HG02759 (cell line): ENCODE measurements at regions not wholly inside any gene's neighbourhood (a gene's known extent, or its start where the extent isn't known, plus 50 kb on each side); places are given as distances from the start of the nearest gene placed in this dataset.

Experiments
- ATAC-seq: cut with Tn5 transposase; IDR thresholded peaks from one replicate; pipeline ENCODE4 v1.9.1; 2021; ENCODE audit warnings: mild to moderate bottlenecking, moderate library complexity; ENCODE audit not compliant: unreplicated experiment

DNA sequence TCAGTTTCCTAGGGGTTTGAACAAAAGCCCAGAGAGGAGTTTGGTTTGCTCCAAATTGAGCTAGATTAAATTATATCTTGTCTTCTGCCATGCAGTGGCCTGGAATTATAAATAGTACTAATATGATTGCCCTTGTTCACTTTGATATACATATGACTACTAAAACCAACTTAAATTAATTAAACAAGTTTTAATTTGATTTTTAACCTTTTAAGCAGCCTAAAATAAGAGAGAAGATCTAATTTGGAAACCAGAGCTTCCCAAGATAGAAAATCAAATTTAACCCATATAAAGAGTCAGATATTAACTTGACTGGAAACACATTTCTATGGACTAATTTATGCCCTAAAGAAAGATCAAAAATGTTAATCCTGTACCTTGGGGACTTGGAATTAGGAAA lies 444.5 kb upstream of the SLC8A1 start:
- ATAC-seq = no peak

DNA sequence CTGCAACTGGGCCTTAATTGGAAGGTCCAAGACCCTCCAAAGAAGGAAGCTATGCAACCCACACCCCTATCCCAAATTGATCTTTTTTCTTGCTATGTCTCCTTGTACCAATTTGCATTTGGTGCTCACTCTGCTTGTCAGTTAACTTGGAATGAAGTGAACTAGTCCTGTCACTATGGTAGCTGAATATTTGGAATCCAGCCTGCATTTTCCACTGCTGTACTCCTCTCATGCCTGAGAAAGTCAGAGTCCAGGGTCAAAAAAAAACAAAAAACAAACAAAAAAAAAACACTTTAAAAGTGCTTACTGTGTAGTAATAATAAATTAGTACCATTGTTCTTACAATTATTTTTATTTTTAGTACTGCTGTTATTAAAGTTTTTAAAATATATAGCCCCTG lies 462.8 kb upstream of the SLC8A1 start:
- ATAC-seq = no peak

- no peak for ATAC-seq
These were observed 463.8 kb upstream of the SLC8A1 start for GRCh38 chr2:40915651-40916050.

GRCh38 chr2:40935349-40935748 lies 483.5 kb upstream of the SLC8A1 start:
- no peak for ATAC-seq

DNA sequence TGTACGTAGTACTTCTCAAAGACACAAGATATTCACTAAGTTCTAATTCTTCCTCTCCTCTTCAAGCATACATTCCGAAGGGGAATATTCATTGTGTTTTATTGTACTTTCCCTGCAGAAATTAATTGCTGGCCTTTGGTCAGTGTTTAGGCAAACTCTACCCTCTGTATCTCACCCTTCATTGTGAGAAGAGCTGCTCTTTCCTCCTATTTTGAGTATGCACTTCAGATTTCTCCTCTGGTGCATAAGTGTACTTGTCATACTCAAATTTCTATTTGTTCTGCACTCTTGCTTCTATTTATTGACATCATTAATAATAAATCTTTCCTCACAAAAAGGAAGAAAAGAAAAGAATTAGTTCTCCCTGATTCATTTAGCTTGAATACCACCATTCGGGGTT lies 485.4 kb upstream of the SLC8A1 start:
- no peak for ATAC-seq

- no peak for ATAC-seq
These were observed 501.5 kb upstream of the SLC8A1 start for GRCh38 chr2:40953341-40953740.

DNA sequence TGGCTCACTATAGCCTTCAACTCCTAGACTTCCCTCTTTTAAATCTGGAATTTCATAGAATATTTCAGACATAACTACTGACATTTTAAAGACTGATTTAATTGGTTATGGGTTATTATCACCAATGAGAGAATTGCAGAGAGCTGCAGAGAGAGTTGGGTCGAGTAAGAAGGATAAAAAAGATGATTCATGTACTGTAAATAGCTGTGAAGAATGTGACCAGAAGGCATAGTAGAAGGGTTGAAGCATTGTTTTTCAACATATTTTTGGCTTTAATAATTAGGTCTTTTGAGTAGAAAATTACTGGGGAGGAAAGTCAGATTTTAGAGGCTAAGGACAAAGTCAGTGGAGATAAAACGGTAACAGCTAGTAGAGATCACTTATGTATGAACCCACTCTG lies 503.2 kb upstream of the SLC8A1 start:
- ATAC-seq = no peak

- no peak for ATAC-seq
These were observed 503.7 kb upstream of the SLC8A1 start for GRCh38 chr2:40955635-40956034.

- no peak for ATAC-seq
These were observed 505.6 kb upstream of the SLC8A1 start for GRCh38 chr2:40957508-40957907.

DNA sequence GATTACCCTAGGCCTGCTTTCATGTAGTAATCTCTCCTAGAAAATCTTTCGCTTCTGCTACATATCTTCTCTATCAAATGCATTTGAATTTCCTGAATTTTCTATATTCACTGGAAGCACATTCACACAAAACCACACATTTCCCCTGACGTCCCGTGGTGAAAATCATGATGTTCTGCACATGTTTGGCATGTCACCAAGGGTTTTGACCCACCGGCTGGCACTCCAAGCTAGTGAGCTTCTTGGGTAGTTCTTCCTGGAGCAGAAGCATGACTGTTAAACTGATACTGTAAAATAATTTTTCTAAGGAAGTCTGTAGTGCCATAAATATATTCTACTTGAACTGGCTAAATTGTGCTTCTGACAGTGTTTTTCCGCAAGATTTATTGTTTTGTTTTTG lies 510.1 kb upstream of the SLC8A1 start:
- ATAC-seq = no peak

DNA sequence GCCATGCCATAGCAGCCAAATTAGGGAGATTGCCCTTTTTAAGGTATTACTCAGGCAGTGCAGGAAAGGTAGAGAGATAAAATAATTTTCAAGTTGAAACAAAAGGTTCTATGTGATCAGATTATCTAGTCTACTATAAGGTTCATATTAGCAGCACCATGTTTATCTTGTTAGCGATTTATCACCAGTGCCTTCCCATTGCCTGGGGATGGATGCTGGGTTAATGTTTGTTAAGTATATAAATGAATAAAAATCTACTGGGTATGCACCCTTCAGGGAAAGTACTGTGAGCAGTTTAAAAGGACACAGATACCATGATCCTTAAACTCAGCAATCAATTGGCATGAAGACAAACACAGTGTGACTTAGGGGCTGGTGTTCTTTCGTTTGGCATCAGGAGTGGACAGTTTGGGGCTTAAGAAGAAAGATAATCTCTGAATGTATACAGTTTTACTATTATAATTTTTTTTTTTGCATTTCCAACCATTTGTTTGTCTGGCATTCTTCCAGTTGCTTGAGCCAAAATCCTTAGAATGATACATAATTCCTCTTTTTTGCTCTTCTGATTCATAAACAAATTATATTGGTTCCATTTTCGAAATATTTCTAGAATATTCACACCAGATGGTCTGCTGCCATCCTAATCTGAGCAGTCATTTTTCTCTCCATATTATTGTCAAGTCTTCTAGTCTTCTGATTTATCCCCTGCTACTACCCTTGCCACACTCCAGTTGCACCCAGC lies 512.8 kb upstream of the SLC8A1 start:
- ATAC-seq = no peak

- ATAC-seq = no peak
These were observed 515.6 kb upstream of the SLC8A1 start for GRCh38 chr2:40967451-40967850.

DNA sequence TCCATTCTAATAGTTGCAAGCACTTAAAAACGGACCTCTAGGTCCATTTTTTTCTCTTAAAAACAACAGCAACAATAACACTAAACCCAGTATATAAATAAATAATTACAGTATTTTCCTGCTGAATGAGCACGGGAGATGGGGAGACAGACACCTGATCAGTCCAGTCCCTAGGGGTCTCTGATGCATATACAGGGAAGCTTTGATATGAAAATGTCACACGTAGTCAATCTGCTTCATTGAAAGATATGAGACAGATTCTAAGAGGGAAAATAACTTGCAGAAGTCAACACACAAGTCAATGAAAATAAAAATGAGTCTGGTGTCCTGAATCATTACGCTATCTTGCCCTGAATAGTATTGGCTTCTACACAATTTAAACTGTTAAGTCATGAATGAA lies 523.3 kb upstream of the SLC8A1 start:
- no peak for ATAC-seq

DNA sequence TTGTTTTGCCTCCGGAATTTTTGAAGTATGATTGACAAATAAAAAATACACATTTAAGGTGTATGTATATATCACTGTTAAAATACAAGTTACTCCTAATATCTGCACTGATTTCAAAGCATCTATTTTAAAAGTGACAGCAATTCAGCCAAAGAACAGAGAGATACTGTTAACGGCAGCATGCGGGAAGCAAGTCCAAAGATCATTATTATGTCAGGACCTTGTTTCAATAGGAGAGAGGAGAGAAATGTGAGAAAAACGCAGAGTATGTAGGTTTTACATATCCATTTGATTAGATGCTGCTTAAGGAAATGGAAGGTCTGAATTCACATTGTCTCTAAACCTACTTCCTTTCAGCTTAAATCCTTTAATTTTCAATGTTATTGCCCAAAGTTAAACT lies 545.5 kb upstream of the SLC8A1 start:
- no peak for ATAC-seq

DNA sequence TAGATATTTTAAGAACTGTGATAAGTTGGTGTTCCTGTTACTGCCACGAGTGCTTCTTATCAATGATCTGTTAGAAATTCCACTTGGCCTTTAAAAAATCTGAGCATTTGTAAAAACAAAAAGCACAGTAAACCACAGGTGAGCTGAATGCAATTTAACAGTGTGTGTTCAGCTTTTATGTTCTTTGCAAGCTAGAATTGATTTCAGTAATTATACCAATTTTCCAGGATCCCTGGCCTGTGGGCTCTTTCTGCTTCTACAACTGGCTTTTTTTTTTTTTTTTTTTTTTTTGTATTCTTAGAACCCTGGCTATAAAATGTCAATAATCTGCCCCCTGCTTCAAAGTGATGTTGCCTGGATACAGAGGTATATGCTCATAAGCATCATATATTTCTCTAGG lies 548.5 kb upstream of the SLC8A1 start:
- no peak for ATAC-seq

GRCh38 chr2:41000906-41001305 lies 549.0 kb upstream of the SLC8A1 start:
- no peak for ATAC-seq

GRCh38 chr2:41004700-41005099 lies 552.8 kb upstream of the SLC8A1 start:
- no peak for ATAC-seq

DNA sequence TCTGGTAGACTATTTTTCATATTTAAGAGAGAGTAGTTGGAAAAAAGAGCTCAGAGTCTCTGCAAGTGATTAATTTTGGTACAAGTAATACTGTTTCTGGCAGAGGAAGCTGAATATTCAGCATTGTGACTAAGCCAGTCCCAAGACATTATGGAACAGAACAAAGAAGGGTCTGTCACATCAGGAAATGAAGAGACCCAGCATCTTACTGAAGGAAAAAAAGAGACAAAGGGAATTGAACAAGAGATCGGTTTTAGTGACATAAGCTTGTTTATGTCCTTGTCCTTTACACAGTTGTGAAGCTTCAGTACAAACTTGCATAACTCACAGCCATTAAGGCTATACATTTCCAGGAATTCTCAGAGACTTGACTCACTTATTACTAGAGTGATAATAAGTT lies 568.5 kb upstream of the SLC8A1 start:
- no peak for ATAC-seq

- no peak for ATAC-seq
These were observed 572.9 kb upstream of the SLC8A1 start for GRCh38 chr2:41024816-41025215.

GRCh38 chr2:41026613-41027012 lies 574.7 kb upstream of the SLC8A1 start:
- peak; percentile 79 for ATAC-seq

- no peak for ATAC-seq
These were observed 575.2 kb upstream of the SLC8A1 start for GRCh38 chr2:41027095-41027494.

DNA sequence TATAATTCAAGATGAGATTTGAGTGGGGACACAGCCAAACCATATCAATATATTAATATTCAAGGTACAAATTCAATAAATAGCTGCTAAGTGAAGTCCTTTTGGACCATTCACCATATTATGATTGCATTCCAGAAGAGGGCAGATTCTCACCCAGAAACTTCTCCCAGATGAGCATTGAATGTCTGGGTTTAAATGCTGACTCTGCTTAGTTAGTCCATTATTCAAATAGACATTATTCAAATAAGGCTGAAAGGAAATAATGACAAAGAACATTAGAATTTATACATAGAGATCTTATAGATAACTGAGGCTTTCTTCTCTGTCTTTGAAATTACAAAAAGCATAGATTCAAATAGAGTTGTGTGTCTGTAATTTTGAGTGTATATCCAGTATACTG lies 579.4 kb upstream of the SLC8A1 start:
- no peak for ATAC-seq

- no peak for ATAC-seq
These were observed 580.8 kb upstream of the SLC8A1 start for GRCh38 chr2:41032715-41033114.
